ENCODE measurements at regions not wholly inside any gene's neighbourhood (a gene's known extent, or its start where the extent isn't known, plus 50 kb on each side); places are given as distances from the start of the nearest gene placed in this dataset.
"Not testable (repeated sequence)": the region's sequence is repeated elsewhere in the genome, so short reads cannot be mapped to it uniquely, and the experiment has no call there.

GRCh38 chr4:164261831-164262230 is 492.1 kb upstream of the SMIM31 start:
- intact Hi-C loops (cut with micrococcal nuclease): no loop called here
- no peaks in the 10 kb centered on the region for H3K9me3 ChIP-seq (ENCODE audit: control insufficient read depth in 2 of 3, low read length in 3 of 3)
- Mint-ChIP-seq H3K4me3 (no peak overlapping the region), H3K9me3 (peaks cover 0 to 3% (median 0%) of the 10 kb centered on the region in 11 donors), H3K4me1 (no peaks in the 10 kb centered on the region), H3K27ac (no peak overlapping the region), H3K27me3 (no peaks in the 10 kb centered on the region), H3K36me3 (no peaks in the 10 kb centered on the region)
- H3K4me1 ChIP-seq (ENCODE audit: control insufficient read depth in 2 of 2, insufficient read depth in 2 of 2, low read length in 2 of 2): no peaks in the 10 kb centered on the region
- H3K27ac ChIP-seq (ENCODE audit: low read depth, low read length): no peak overlapping the region
- no peaks in the 10 kb centered on the region for H3K36me3 ChIP-seq (ENCODE audit: control insufficient read depth in 2 of 3, insufficient read depth in 3 of 3, low read length in 3 of 3)
- ATAC-seq (no peak), DNase-seq (no peak)
- H3K4me3 ChIP-seq (ENCODE audit: low read length): no peak overlapping the region
- POLR2A ChIA-PET: no interaction called here
- no peaks in the 10 kb centered on the region for H3K27me3 ChIP-seq (ENCODE audit: control insufficient read depth in 2 of 2, insufficient read depth in 2 of 2, low read length in 2 of 2)
- CTCF ChIA-PET: no interaction called here

GRCh38 chr4:164262508-164262907 is 491.4 kb upstream of the SMIM31 start:
- H3K27me3 ChIP-seq (ENCODE audit: control insufficient read depth in 2 of 2, insufficient read depth in 2 of 2, low read length in 2 of 2); H3K27ac Mint-ChIP-seq; H3K9me3 ChIP-seq (ENCODE audit: control insufficient read depth in 2 of 3, low read length in 3 of 3); intact Hi-C loops (cut with micrococcal nuclease); H3K4me1 Mint-ChIP-seq; POLR2A ChIA-PET; H3K36me3 Mint-ChIP-seq; H3K27me3 Mint-ChIP-seq; H3K9me3 Mint-ChIP-seq; H3K4me3 ChIP-seq (ENCODE audit: low read length); H3K4me3 Mint-ChIP-seq; H3K36me3 ChIP-seq (ENCODE audit: control insufficient read depth in 2 of 3, insufficient read depth in 3 of 3, low read length in 3 of 3); DNase-seq; ATAC-seq; H3K27ac ChIP-seq (ENCODE audit: low read depth, low read length); CTCF ChIA-PET; H3K4me1 ChIP-seq (ENCODE audit: control insufficient read depth in 2 of 2, insufficient read depth in 2 of 2, low read length in 2 of 2): not testable (repeated sequence)

- H3K4me1 ChIP-seq (ENCODE audit: control insufficient read depth in 2 of 2, insufficient read depth in 2 of 2, low read length in 2 of 2); CTCF ChIA-PET; H3K36me3 Mint-ChIP-seq; H3K9me3 Mint-ChIP-seq; H3K36me3 ChIP-seq (ENCODE audit: control insufficient read depth in 2 of 3, insufficient read depth in 3 of 3, low read length in 3 of 3); H3K4me3 ChIP-seq (ENCODE audit: low read length); ATAC-seq; H3K27me3 Mint-ChIP-seq; H3K27me3 ChIP-seq (ENCODE audit: control insufficient read depth in 2 of 2, insufficient read depth in 2 of 2, low read length in 2 of 2); intact Hi-C loops (cut with micrococcal nuclease); H3K27ac ChIP-seq (ENCODE audit: low read depth, low read length); DNase-seq; H3K9me3 ChIP-seq (ENCODE audit: control insufficient read depth in 2 of 3, low read length in 3 of 3); H3K4me3 Mint-ChIP-seq; H3K4me1 Mint-ChIP-seq; H3K27ac Mint-ChIP-seq; POLR2A ChIA-PET: not testable (repeated sequence)
These were observed 476.5 kb upstream of the SMIM31 start for GRCh38 chr4:164277414-164277813.

- H3K27ac Mint-ChIP-seq: no peak overlapping the region
- peaks cover 0 to 2% (median 0%) of the 10 kb centered on the region in 11 donors for H3K9me3 Mint-ChIP-seq
- H3K4me1 ChIP-seq (ENCODE audit: control insufficient read depth in 2 of 2, insufficient read depth in 2 of 2, low read length in 2 of 2): no peaks in the 10 kb centered on the region
- intact Hi-C loops (cut with micrococcal nuclease): no loop called here
- no peak for DNase-seq
- H3K36me3 Mint-ChIP-seq: no peaks in the 10 kb centered on the region
- no peak for ATAC-seq
- no peaks in the 10 kb centered on the region for H3K4me1 Mint-ChIP-seq
- H3K27me3 Mint-ChIP-seq: no peaks in the 10 kb centered on the region
- no peaks in the 10 kb centered on the region for H3K9me3 ChIP-seq (ENCODE audit: control insufficient read depth in 2 of 3, low read length in 3 of 3)
- H3K4me3 ChIP-seq (ENCODE audit: low read length): no peak overlapping the region
- H3K27me3 ChIP-seq (ENCODE audit: control insufficient read depth in 2 of 2, insufficient read depth in 2 of 2, low read length in 2 of 2): no peaks in the 10 kb centered on the region
- H3K36me3 ChIP-seq (ENCODE audit: control insufficient read depth in 2 of 3, insufficient read depth in 3 of 3, low read length in 3 of 3): no peaks in the 10 kb centered on the region
- ChIA-PET POLR2A (no interaction called here), CTCF (no interaction called here)
- no peak overlapping the region for H3K4me3 Mint-ChIP-seq
- no peak overlapping the region for H3K27ac ChIP-seq (ENCODE audit: low read depth, low read length)
These were observed 466.8 kb upstream of the SMIM31 start for GRCh38 chr4:164287173-164287572.

- POLR2A ChIA-PET: no interaction called here
- CTCF ChIA-PET: no interaction called here
- H3K9me3 ChIP-seq (ENCODE audit: control insufficient read depth in 2 of 3, low read length in 3 of 3): no peaks in the 10 kb centered on the region
These were observed 465.4 kb upstream of the SMIM31 start for GRCh38 chr4:164288578-164288977.

GRCh38 chr4:164293203-164293602 is 460.7 kb upstream of the SMIM31 start:
- Mint-ChIP-seq H3K4me3 (no peak overlapping the region), H3K36me3 (no peaks in the 10 kb centered on the region), H3K4me1 (no peaks in the 10 kb centered on the region), H3K27ac (no peak overlapping the region), H3K9me3 (no peaks in the 10 kb centered on the region), H3K27me3 (peaks cover 0 to 4% (median 0%) of the 10 kb centered on the region in 5 donors)
- Histone ChIP-seq H3K9me3 (ENCODE audit: control insufficient read depth in 2 of 3, low read length in 3 of 3) (no peaks in the 10 kb centered on the region), H3K4me1 (ENCODE audit: control insufficient read depth in 2 of 2, insufficient read depth in 2 of 2, low read length in 2 of 2) (no peaks in the 10 kb centered on the region), H3K4me3 (ENCODE audit: low read length) (no peak overlapping the region), H3K27me3 (ENCODE audit: control insufficient read depth in 2 of 2, insufficient read depth in 2 of 2, low read length in 2 of 2) (no peaks in the 10 kb centered on the region), H3K36me3 (ENCODE audit: control insufficient read depth in 2 of 3, insufficient read depth in 3 of 3, low read length in 3 of 3) (no peaks in the 10 kb centered on the region), H3K27ac (ENCODE audit: low read depth, low read length) (no peak overlapping the region)
- ChIA-PET POLR2A (no interaction called here), CTCF (no interaction called here)
- intact Hi-C loops (cut with micrococcal nuclease): no loop called here
- DNase-seq (no peak), ATAC-seq (no peak)

More at GRCh38 chr4:164288578-164288977, 465.4 kb upstream of the SMIM31 start:
- intact Hi-C loops (cut with micrococcal nuclease): no loop called here
- Histone ChIP-seq H3K4me1 (ENCODE audit: control insufficient read depth in 2 of 2, insufficient read depth in 2 of 2, low read length in 2 of 2) (no peaks in the 10 kb centered on the region), H3K27me3 (ENCODE audit: control insufficient read depth in 2 of 2, insufficient read depth in 2 of 2, low read length in 2 of 2) (no peaks in the 10 kb centered on the region), H3K27ac (ENCODE audit: low read depth, low read length) (no peak overlapping the region), H3K4me3 (ENCODE audit: low read length) (no peak overlapping the region), H3K36me3 (ENCODE audit: control insufficient read depth in 2 of 3, insufficient read depth in 3 of 3, low read length in 3 of 3) (no peaks in the 10 kb centered on the region)
- DNase-seq: no peak
- Mint-ChIP-seq H3K27ac (no peak overlapping the region), H3K27me3 (no peaks in the 10 kb centered on the region), H3K9me3 (peaks cover 0 to 2% (median 0%) of the 10 kb centered on the region in 11 donors), H3K4me3 (no peak overlapping the region), H3K4me1 (no peaks in the 10 kb centered on the region), H3K36me3 (no peaks in the 10 kb centered on the region)
- ATAC-seq: no peak

- CTCF ChIA-PET: no interaction called here
- no peak overlapping the region for H3K4me3 ChIP-seq (ENCODE audit: low read length)
- no peaks in the 10 kb centered on the region for H3K4me1 Mint-ChIP-seq
- POLR2A ChIA-PET: no interaction called here
- H3K27me3 ChIP-seq (ENCODE audit: control insufficient read depth in 2 of 2, insufficient read depth in 2 of 2, low read length in 2 of 2): no peaks in the 10 kb centered on the region
- no peak overlapping the region for H3K4me3 Mint-ChIP-seq
- H3K27ac Mint-ChIP-seq: no peak overlapping the region
- ATAC-seq: no peak
- no peak for DNase-seq
- no peaks in the 10 kb centered on the region for H3K36me3 Mint-ChIP-seq
- H3K4me1 ChIP-seq (ENCODE audit: control insufficient read depth in 2 of 2, insufficient read depth in 2 of 2, low read length in 2 of 2): no peaks in the 10 kb centered on the region
- peaks cover 0 to 4% (median 0%) of the 10 kb centered on the region in 5 donors for H3K27me3 Mint-ChIP-seq
- no peaks in the 10 kb centered on the region for H3K36me3 ChIP-seq (ENCODE audit: control insufficient read depth in 2 of 3, insufficient read depth in 3 of 3, low read length in 3 of 3)
- intact Hi-C loops (cut with micrococcal nuclease): no loop called here
- H3K9me3 Mint-ChIP-seq: no peaks in the 10 kb centered on the region
- H3K27ac ChIP-seq (ENCODE audit: low read depth, low read length): no peak overlapping the region
- no peaks in the 10 kb centered on the region for H3K9me3 ChIP-seq (ENCODE audit: control insufficient read depth in 2 of 3, low read length in 3 of 3)
These were observed 460.2 kb upstream of the SMIM31 start for GRCh38 chr4:164293743-164294142.
